ENCODE measurements at regions not wholly inside any gene's neighbourhood (a gene's known extent, or its start where the extent isn't known, plus 50 kb on each side); places are given as distances from the start of the nearest gene placed in this dataset.

- no peak for TF ChIP-seq HSF1 (IDR thresholded peaks at IDR 0.05; ENCODE audit: low read depth, low read length)
- no peak for TF ChIP-seq NR2F1 (conservative IDR thresholded peaks at IDR 0.05)
- TF ChIP-seq FOXK2 (IDR thresholded peaks at IDR 0.05) = no peak
- TF ChIP-seq CHD1 (IDR thresholded peaks at IDR 0.05; ENCODE audit: low read depth, low read length) = no peak
Observed at GRCh38 chr5:157922026-157922425, 63.1 kb upstream of the CLINT1 start (continued).

- intact Hi-C loops (cut with micrococcal nuclease; ENCODE audit: unreplicated experiment) = no loop called here
Observed at GRCh38 chr5:157920828-157921170, 61.9 kb upstream of the CLINT1 start.

More at GRCh38 chr5:157920828-157921170, 61.9 kb upstream of the CLINT1 start:
- Histone ChIP-seq H3K27ac (ENCODE audit: control insufficient read depth, insufficient read depth) (no peak overlapping the region), H3K4me1 (ENCODE audit: control insufficient read depth, insufficient read depth, low read length) (no peaks in the 10 kb centered on the region), H3K79me2 (ENCODE audit: control insufficient read depth, insufficient read depth, low read length) (no peaks in the 10 kb centered on the region), H4K20me1 (ENCODE audit: control insufficient read depth, insufficient read depth) (no peaks in the 10 kb centered on the region), H2AFZ (ENCODE audit: control insufficient read depth, low read depth, low read length) (no peak overlapping the region), H3K4me3 (no peak overlapping the region), H3K9me3 (replicated peaks; ENCODE audit: control insufficient read depth, insufficient read depth, low read length) (no peaks in the 10 kb centered on the region), H3K4me2 (ENCODE audit: control insufficient read depth, insufficient read depth) (no peak overlapping the region), H3K36me3 (ENCODE audit: control insufficient read depth in 2 of 2, insufficient read depth in 2 of 2, low read length in 1 of 2) (no peaks in the 10 kb centered on the region), H3K9ac (ENCODE audit: control insufficient read depth, insufficient read depth, low read length) (no peak overlapping the region), H3K27me3 (replicated peaks in 1 of 2; ENCODE audit: control insufficient read depth in 2 of 2, insufficient read depth in 2 of 2, low read length in 1 of 2) (no peaks in the 10 kb centered on the region)
- FAIRE-seq = no peak
- WGBS (ENCODE audit: insufficient coverage, insufficient replicate concordance, low lambda C conversion rate, missing lambda C conversion rate) = 73% methylated on average over 3 of the region's 3 CpGs
- in situ Hi-C loops (cut with MboI) = no loop called here
- ChIA-PET SMC1A (ENCODE audit: uncharacterized antibody, unreplicated experiment) (interaction anchor here (0.9 to 9.0 kb wide), 6 partner anchors 28 to 104 kb away, joined by 3 to 150 read pairs (median 12); partner anchors contain the start of gene CLINT1), CTCF (interaction anchor here (0.7 to 9.1 kb wide), 8 partner anchors 28 to 114 kb away, joined by 3 to 166 read pairs (median 14); partner anchors contain the start of gene CLINT1), RAD21 (ENCODE audit: unreplicated experiment) (interaction anchor here (0.7 to 8.7 kb wide), 8 partner anchors 29 to 538 kb away, joined by 3 to 66 read pairs (median 4); partner anchors contain the start of gene CLINT1), POLR2A (no interaction called here)
- TF ChIP-seq IRF5 (IDR thresholded peaks at IDR 0.05; ENCODE audit: borderline replicate concordance) = no peak
- no peak for TF ChIP-seq NR2C1 (IDR thresholded peaks at IDR 0.05)
- TF ChIP-seq SMC3 (IDR thresholded peaks at IDR 0.05; ENCODE audit: borderline replicate concordance, low read length) = no peak
- no peak for DNase-seq (ENCODE audit: low read depth, low spot score)
- ATAC-seq = no peak
- no TSS peak for BruUV-seq (replicated peaks)
